HG03469 (cell line): ENCODE measurements at regions not wholly inside any gene's neighbourhood (a gene's known extent, or its start where the extent isn't known, plus 50 kb on each side); places are given as distances from the start of the nearest gene placed in this dataset.

Experiments used
- ATAC-seq: cut with Tn5 transposase; IDR thresholded peaks from one replicate; pipeline ENCODE4 v1.9.1; 2021; ENCODE audit warnings: mild to moderate bottlenecking, moderate library complexity, moderate number of reproducible peaks; ENCODE audit not compliant: unreplicated experiment

- ATAC-seq, result no peak
Observed at GRCh38 chr4:181682367-181683047, 560.7 kb upstream of the TENM3 start.

- ATAC-seq, result no peak
Observed at GRCh38 chr4:181684310-181684709, 558.9 kb upstream of the TENM3 start.

GRCh38 chr4:181685461-181685860, 557.7 kb upstream of the TENM3 start:
- ATAC-seq, result no peak

GRCh38 chr4:181685911-181686310, 557.3 kb upstream of the TENM3 start:
- no peak for ATAC-seq

DNA sequence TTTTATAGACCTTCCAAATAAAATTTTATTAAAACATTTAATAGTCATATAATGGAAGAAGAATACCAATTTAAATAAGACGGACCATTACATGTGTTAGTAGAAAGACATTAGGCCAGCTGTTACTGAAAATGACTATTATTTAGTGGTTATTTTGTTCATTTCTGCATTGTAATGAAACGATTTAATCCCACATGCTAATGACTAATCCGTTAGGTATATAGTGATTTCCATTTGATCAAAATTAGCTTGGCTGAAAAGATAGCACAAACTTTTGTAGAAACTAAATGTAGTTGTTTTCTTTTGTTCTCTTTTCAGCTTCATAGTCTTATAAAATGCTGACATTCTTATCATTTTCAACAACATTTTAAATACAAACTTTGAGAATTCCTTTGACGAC, 556.1 kb upstream of the TENM3 start:
- ATAC-seq, result no peak

GRCh38 chr4:181688432-181688831, 554.8 kb upstream of the TENM3 start:
- no peak for ATAC-seq

GRCh38 chr4:181688872-181689271, 554.3 kb upstream of the TENM3 start:
- no peak for ATAC-seq

GRCh38 chr4:181690498-181690897, 552.7 kb upstream of the TENM3 start:
- no peak for ATAC-seq

DNA sequence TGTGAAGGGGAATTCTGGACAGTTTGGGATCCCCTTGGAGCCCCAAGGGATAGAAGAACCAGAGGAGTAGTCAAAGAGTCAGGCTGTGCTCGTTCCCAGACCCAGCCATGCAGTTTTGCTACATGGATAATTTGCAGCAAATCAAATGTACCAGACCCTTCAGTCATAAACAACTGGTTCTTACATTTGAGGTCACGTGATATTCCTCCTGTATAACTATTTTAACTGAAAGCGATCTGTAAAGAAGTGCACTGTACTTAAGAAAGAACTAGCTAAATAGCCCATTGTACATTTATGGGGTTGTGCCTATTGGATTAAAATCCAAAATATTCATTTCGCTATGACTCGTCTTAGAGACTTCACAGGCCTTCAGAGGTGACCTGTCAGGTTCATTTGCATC, 550.2 kb upstream of the TENM3 start:
- ATAC-seq, result no peak

- ATAC-seq, result no peak
Observed at GRCh38 chr4:181693517-181693916, 549.7 kb upstream of the TENM3 start.

GRCh38 chr4:181698221-181698620, 545.0 kb upstream of the TENM3 start:
- ATAC-seq, result no peak

GRCh38 chr4:181701214-181701613, 542.0 kb upstream of the TENM3 start:
- no peak for ATAC-seq

DNA sequence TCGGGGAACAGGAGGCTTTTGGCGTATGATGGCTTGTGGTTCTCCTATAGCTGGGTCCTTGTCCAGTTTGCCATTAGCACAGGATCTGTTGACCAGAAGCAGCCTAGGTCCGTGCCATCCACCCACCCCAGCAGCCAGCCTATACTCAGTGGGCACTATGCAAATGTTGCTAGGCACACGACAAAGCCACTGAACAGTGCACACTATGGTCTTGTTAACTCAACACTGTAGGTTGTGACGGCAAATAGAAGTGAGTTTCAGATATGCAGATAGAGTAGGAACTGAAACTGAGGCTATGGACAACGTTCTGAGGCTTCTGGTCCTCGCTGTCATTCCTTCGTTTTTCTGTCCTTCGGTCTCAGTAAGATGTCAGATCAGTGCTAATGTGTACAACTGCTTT, 541.3 kb upstream of the TENM3 start:
- no peak for ATAC-seq

GRCh38 chr4:181702864-181703495, 540.2 kb upstream of the TENM3 start:
- no peak for ATAC-seq

DNA sequence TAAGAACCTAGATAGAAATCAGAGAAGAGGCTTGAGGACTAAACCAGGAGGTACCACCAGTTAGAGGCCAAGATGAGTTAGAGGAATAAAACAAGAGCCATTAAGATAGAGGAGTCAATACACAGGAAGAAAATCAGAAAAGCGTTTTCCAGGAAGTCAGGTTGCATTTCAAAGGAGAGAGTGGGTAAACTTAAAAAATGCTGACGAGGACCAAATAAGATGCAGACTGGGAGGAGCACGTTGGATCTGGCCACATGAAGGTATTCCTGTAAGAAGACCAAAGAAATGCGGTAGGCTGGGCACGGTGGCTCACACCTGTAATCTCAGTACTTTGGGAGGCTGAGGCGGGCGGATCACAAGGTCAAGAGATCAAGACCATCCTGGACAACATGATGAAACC, 533.1 kb upstream of the TENM3 start:
- ATAC-seq, result no peak

DNA sequence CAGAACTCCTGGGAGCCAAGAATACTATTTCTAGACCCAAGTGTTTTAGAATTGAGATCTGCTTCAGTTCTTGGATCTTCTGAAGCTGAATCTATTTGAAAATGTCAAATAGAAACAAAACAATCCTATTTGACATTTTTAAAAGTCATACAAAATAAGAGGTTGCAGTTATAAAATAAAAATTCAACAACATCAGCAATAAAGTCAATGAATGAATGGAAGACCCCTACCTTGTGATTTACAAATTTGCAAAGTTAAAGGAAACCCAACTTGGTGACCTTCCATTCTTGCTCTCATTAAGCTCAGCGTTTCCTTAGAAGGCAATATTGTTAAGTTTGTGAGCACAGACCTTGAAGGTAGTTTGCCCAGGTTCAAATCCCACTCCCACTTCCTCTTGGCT, 531.8 kb upstream of the TENM3 start:
- ATAC-seq, result no peak

DNA sequence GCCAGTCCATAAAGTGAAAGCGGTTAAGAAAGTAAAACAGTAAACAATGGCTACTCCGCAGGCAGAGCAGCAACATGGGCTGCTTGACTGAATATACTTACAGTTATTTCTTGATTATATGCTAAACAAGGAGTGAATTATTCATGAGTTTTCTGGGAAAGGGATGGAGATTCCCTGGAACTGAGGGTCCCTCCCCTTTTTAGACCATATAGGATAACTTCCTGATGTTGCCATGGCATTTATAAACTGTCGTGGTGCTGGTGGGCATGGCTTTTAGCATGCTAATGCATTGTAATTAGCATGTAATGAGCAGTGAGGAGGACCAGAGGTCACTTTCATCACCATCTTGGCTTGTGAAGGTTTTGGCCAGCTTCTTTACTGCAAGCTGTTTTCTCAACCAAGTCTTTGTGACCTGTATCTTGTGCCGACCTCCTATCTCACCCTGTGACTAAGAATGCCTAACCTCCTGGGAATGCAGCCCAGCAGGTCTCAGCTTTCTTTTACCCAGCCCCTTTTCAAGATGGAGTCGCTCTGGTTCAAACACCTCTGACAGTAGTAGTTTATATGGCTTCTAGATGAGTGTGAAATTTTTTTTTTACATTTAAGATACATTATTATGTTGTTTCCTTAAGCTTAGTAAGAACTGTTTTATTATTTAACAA, 514.8 kb upstream of the TENM3 start:
- no peak for ATAC-seq

DNA sequence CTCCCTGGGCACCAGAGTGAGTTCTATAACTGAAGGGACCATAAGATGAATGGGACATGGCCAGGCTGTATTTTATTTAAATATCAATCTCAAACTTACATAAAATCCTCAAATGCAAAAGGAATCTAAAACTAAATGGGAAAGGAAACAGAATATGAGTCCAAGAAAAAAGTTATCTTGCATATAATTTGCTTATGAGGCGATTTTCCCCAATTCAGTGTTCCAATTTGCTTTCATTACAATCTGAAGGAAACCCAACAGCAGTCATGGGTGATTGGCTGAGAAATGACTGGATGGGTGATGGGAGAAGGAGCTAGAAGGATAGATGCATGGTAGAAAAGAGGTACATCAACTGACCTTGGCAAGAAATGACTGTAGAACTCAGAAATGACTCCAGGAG, 511.3 kb upstream of the TENM3 start:
- ATAC-seq, result no peak

DNA sequence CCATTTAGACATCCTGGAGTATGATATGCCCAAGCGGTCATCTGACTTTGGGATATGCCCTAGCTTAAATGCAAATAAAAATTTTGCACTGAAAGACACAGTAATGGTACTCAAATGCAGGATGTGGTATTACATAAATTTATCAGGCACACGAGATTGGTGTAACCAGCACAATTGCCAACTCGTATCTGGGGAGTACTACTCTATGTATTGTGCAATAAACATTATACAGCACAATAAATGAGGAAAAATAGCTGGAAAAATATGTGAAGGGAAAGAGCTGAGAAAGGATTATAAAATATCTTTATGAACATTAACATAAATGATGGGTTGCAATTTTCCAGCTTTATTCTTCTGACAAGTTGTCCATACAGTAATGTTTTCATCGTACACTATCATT, 505.5 kb upstream of the TENM3 start:
- no peak for ATAC-seq

DNA sequence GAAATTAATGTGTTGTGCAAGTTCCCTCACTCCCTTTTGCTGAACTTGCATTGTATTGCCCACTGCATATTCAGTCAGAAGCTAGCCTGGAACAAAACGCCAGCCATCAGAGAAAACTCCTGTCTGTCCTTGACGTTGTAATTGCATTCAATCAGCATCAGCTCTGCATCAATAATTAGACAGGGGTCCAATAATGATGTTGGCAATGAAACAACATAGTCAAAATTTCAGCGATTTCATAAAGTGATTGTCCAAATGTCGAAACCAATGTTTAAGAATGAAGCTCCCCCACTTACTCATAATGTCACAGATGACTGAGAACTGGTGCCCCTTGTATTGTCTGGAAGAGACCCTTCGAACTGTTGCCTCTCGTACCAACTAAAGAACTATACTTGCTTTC, 504.2 kb upstream of the TENM3 start:
- ATAC-seq, result no peak

- no peak for ATAC-seq
Observed at GRCh38 chr4:181741513-181741912, 501.7 kb upstream of the TENM3 start.

- ATAC-seq, result no peak
Observed at GRCh38 chr4:181745933-181746625, 497.1 kb upstream of the TENM3 start.
